ENCODE measurements at regions not wholly inside any gene's neighbourhood (a gene's known extent, or its start where the extent isn't known, plus 50 kb on each side); places are given as distances from the start of the nearest gene placed in this dataset.
"Not testable (repeated sequence)": the region's sequence is repeated elsewhere in the genome, so short reads cannot be mapped to it uniquely, and the experiment has no call there.

GRCh38 chr3:132084982-132085381, 50.2 kb upstream of the CPNE4 start:
- H3K4me3 Mint-ChIP-seq: no peak overlapping the region
- H3K27ac Mint-ChIP-seq: no peak overlapping the region
- no peak for ATAC-seq
- no peaks in the 10 kb centered on the region for H3K36me3 Mint-ChIP-seq
- peaks cover 2% of the 10 kb centered on the region for H3K9me3 Mint-ChIP-seq
- H3K4me1 Mint-ChIP-seq: no peaks in the 10 kb centered on the region
- no peaks in the 10 kb centered on the region for H3K27me3 Mint-ChIP-seq

DNA sequence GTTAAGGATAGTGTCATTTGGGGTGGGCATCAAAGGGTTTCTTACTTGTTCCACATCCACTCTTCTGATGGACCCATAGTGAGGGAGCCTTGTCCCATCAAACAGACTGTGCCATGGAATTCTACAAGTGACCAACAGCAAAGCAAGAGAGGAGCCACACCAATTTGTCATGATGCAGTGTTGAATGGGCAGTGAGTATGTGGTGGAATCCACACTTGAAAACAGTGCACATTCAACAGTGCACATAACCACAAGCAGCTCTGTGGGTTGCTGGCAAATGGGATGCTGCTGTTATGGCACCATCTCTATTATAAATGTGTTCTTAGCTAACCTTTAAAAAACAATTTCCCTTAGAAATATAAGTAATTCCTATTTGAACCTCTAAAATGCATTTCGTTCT, 52.5 kb upstream of the CPNE4 start:
- Mint-ChIP-seq H3K27ac (no peak overlapping the region), H3K36me3 (no peaks in the 10 kb centered on the region), H3K27me3 (no peaks in the 10 kb centered on the region), H3K4me3 (no peak overlapping the region), H3K9me3 (no peaks in the 10 kb centered on the region), H3K4me1 (no peaks in the 10 kb centered on the region)
- no peak for ATAC-seq

- no peak for ATAC-seq
- Mint-ChIP-seq H3K36me3 (no peaks in the 10 kb centered on the region), H3K4me1 (no peaks in the 10 kb centered on the region), H3K4me3 (no peak overlapping the region), H3K9me3 (no peaks in the 10 kb centered on the region), H3K27me3 (no peaks in the 10 kb centered on the region), H3K27ac (no peak overlapping the region)
Observed at GRCh38 chr3:132088291-132088690, 53.5 kb upstream of the CPNE4 start.

DNA sequence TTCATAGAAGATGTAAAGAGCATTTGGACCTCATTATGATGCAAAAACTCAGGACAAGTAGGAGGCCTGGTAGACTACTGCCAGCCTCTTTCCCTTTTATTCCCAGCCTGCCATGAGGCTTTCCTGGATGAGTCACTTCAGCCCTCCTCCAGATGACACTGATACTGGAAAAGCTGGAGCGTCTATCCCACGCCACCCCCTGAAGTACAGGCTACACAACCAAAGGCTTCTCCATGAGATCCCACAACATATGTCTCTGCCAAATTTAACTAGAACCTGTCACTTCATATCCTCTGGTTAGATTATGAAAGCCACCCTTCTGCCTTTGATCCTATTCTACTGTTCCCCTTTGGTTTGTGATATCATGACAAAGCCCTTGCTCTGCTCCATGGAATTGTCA, 56.1 kb upstream of the CPNE4 start:
- Mint-ChIP-seq H3K27me3 (no peaks in the 10 kb centered on the region), H3K36me3 (no peaks in the 10 kb centered on the region), H3K4me1 (no peaks in the 10 kb centered on the region), H3K4me3 (no peak overlapping the region), H3K9me3 (no peaks in the 10 kb centered on the region), H3K27ac (no peak overlapping the region)
- no peak for ATAC-seq

GRCh38 chr3:132116601-132117000, 81.8 kb upstream of the CPNE4 start:
- no peak for ATAC-seq
- no peaks in the 10 kb centered on the region for H3K4me1 Mint-ChIP-seq
- no peaks in the 10 kb centered on the region for H3K27me3 Mint-ChIP-seq
- H3K27ac Mint-ChIP-seq: no peak overlapping the region
- no peaks in the 10 kb centered on the region for H3K36me3 Mint-ChIP-seq
- no peak overlapping the region for H3K4me3 Mint-ChIP-seq
- peaks cover 3% of the 10 kb centered on the region for H3K9me3 Mint-ChIP-seq

- H3K4me1 Mint-ChIP-seq: no peaks in the 10 kb centered on the region
- no peak overlapping the region for H3K4me3 Mint-ChIP-seq
- ATAC-seq: no peak
- no peaks in the 10 kb centered on the region for H3K36me3 Mint-ChIP-seq
- H3K27me3 Mint-ChIP-seq: no peaks in the 10 kb centered on the region
- peaks cover 3% of the 10 kb centered on the region for H3K9me3 Mint-ChIP-seq
- H3K27ac Mint-ChIP-seq: no peak overlapping the region
Observed at GRCh38 chr3:132117642-132118041, 82.8 kb upstream of the CPNE4 start.

DNA sequence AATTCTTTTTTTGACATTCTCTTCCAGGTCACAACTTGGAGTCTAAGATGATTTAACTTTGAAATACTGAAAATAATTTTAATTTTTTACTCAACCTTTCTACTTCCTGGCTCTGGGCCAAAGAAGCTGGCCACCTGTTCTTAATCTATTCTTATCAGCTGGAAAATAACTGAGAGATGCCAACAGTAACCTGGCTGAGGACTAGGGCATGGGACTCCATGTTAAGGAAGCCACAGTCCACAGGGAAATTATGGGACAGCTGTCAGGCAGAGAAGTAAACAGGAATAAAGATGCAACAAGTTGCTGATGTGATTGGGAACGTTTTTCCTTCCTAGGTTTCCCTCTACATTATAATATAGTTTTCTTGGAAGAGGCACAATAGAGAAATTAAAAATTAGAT, 84.7 kb upstream of the CPNE4 start:
- Mint-ChIP-seq H3K4me1 (no peaks in the 10 kb centered on the region), H3K36me3 (no peaks in the 10 kb centered on the region), H3K4me3 (no peak overlapping the region), H3K9me3 (no peaks in the 10 kb centered on the region), H3K27me3 (no peaks in the 10 kb centered on the region), H3K27ac (no peak overlapping the region)
- no peak for ATAC-seq

DNA sequence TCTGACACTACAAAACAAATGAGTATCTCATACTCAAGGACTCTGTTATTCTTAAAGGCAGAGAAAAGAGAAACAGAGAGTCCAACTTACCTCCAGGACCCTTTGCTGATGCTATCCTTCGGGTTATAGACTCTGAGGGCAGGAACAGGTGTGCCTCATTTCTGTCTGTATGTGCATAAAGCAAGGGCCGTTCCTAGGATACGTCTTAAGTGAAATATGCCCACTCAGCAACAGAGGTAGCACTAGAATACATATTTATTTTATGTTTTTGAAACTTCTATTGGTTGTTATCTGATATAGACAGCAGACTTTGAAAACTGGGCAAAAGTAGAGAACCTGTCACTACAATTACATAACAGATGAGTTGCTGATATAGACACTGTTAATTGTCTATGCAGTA, 89.3 kb upstream of the CPNE4 start:
- Mint-ChIP-seq H3K36me3 (no peaks in the 10 kb centered on the region), H3K4me1 (no peaks in the 10 kb centered on the region), H3K27ac (no peak overlapping the region), H3K9me3 (no peaks in the 10 kb centered on the region), H3K4me3 (no peak overlapping the region), H3K27me3 (no peaks in the 10 kb centered on the region)
- no peak for ATAC-seq

DNA sequence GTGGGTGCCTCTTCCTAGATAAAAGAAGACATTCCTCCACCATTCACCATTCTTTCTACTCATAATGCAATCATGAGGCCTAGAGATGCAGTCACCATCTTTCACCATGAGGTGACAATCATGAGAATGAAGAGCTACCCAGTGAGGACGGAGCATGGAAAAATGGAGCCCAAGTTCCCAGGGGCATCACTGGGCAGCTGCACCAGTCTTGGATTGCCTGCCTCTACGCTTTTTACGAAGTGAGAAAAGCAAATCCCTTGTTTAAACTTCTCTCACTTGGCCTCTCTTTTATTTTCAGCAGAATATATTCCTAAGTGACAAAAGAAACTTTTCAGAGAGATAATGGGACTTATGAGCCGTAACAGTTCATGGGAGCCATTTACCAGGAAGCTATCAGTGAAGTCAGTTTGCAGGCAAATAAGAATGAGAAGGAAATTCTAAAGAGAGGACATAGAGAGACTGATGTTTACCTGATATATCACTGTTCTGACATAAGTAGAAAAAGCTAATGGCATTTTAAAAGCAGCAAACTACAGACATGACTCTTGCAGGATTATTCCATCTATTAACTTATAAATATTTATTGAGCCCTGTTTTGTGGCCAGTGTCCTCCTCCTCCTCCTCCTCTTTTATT, 90.0 kb upstream of the CPNE4 start:
- Mint-ChIP-seq H3K4me3 (no peak overlapping the region), H3K27me3 (no peaks in the 10 kb centered on the region), H3K27ac (no peak overlapping the region), H3K36me3 (no peaks in the 10 kb centered on the region), H3K9me3 (no peaks in the 10 kb centered on the region), H3K4me1 (no peaks in the 10 kb centered on the region)
- no peak for ATAC-seq

DNA sequence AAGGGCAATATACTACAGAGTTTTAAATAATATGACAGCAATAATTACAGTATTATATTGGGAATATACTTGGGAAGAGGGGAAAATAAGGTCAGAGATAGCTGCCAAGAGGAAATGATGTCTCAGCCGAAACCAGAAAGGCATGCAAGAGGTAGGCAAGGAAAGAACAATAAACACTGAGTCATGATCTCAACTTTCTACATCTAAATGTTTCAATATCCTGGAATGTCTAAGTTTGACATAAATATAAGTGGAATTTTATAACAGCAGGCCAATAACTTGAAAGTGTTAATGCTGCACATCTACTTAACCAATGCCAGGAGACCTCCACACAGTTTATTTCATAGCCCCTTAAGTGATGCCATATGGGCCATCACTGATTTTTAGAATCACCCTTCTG, 99.8 kb upstream of the CPNE4 start:
- no peak for ATAC-seq
- Mint-ChIP-seq H3K4me1 (no peaks in the 10 kb centered on the region), H3K4me3 (no peak overlapping the region), H3K27me3 (peaks cover 29% of the 10 kb centered on the region), H3K27ac (no peak overlapping the region), H3K9me3 (peaks cover 4% of the 10 kb centered on the region), H3K36me3 (no peaks in the 10 kb centered on the region)

- no peak for ATAC-seq
- H3K36me3 Mint-ChIP-seq: no peaks in the 10 kb centered on the region
- H3K27me3 Mint-ChIP-seq: peaks cover 29% of the 10 kb centered on the region
- H3K9me3 Mint-ChIP-seq: peaks cover 4% of the 10 kb centered on the region
- no peaks in the 10 kb centered on the region for H3K4me1 Mint-ChIP-seq
- H3K4me3 Mint-ChIP-seq: no peak overlapping the region
- H3K27ac Mint-ChIP-seq: no peak overlapping the region
Observed at GRCh38 chr3:132135628-132136333, 101.0 kb upstream of the CPNE4 start.

DNA sequence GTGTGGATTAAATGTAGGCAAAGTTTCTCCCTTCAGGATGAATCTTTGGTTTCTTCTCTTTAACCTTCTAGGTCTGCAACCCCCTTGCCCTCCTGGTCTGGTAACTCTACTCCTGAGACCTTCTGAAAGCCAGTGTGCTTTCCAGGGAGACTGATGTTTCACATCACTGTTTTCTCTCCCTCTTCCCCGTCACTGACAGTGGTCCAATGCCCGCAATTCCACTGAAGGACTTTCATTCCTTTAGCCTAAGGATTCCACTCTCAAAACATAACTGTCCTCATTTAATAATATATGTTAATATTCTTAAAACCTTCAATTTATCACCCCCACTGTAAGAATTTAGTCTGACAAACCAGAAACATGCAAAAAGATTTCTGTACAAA, 101.5 kb upstream of the CPNE4 start:
- H3K27me3 Mint-ChIP-seq: peaks cover 29% of the 10 kb centered on the region
- no peak overlapping the region for H3K27ac Mint-ChIP-seq
- ATAC-seq: no peak
- no peaks in the 10 kb centered on the region for H3K36me3 Mint-ChIP-seq
- no peaks in the 10 kb centered on the region for H3K4me1 Mint-ChIP-seq
- H3K4me3 Mint-ChIP-seq: no peak overlapping the region
- peaks cover 4% of the 10 kb centered on the region for H3K9me3 Mint-ChIP-seq

- not testable (repeated sequence) for H3K9me3 Mint-ChIP-seq, H3K27ac Mint-ChIP-seq, H3K4me3 Mint-ChIP-seq, H3K36me3 Mint-ChIP-seq, H3K4me1 Mint-ChIP-seq, ATAC-seq
- H3K27me3 Mint-ChIP-seq: peaks cover 29% of the 10 kb centered on the region
Observed at GRCh38 chr3:132136902-132137301, 102.1 kb upstream of the CPNE4 start.

- no peaks in the 10 kb centered on the region for H3K27me3 Mint-ChIP-seq
Observed at GRCh38 chr3:132145833-132146232, 111.0 kb upstream of the CPNE4 start.

DNA sequence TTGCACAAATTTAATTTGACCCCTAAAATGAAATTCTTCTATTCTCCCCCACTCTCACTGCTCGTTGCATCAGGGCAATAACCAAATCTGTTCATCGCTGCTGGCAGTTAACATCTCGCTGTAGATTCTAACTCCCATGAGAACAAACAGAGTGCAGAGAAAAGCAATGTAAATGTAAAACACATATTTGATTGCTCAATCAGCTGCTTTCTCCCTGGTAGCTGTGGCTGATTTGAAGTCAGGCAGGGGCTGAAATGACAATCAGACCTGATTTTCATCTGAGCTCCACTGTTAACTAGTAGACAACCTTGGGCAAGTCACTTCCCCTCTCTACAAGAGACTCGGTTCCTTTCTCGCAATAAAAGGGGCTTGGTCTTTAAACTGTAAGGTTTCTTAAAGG, 119.8 kb upstream of the CPNE4 start:
- no peaks in the 10 kb centered on the region for H3K9me3 Mint-ChIP-seq
- H3K4me1 Mint-ChIP-seq: no peaks in the 10 kb centered on the region
- H3K4me3 Mint-ChIP-seq: no peak overlapping the region
- H3K27me3 Mint-ChIP-seq: peaks cover 10% of the 10 kb centered on the region
- ATAC-seq: no peak
- H3K36me3 Mint-ChIP-seq: no peaks in the 10 kb centered on the region
- H3K27ac Mint-ChIP-seq: no peak overlapping the region

More at GRCh38 chr3:132145833-132146232, 111.0 kb upstream of the CPNE4 start:
- Mint-ChIP-seq H3K27ac (no peak overlapping the region), H3K9me3 (no peaks in the 10 kb centered on the region), H3K4me1 (no peaks in the 10 kb centered on the region), H3K36me3 (no peaks in the 10 kb centered on the region), H3K4me3 (no peak overlapping the region)
- ATAC-seq: no peak

- Mint-ChIP-seq H3K9me3 (no peaks in the 10 kb centered on the region), H3K4me3 (no peak overlapping the region), H3K27ac (no peak overlapping the region), H3K36me3 (no peaks in the 10 kb centered on the region), H3K27me3 (no peaks in the 10 kb centered on the region), H3K4me1 (no peaks in the 10 kb centered on the region)
- ATAC-seq: no peak
Observed at GRCh38 chr3:132159145-132159544, 124.3 kb upstream of the CPNE4 start.
